Endothelial cell of hepatic sinusoid (primary cell): ENCODE measurements at regions not wholly inside any gene's neighbourhood (a gene's known extent, or its start where the extent isn't known, plus 50 kb on each side); places are given as distances from the start of the nearest gene placed in this dataset.

Source experiments
- in situ Hi-C: cut with HindIII; loops from 2 replicates; pipeline ENCODE4 v1.10.0; 2017; ENCODE audit warnings: low sequenced_read_pairs

DNA sequence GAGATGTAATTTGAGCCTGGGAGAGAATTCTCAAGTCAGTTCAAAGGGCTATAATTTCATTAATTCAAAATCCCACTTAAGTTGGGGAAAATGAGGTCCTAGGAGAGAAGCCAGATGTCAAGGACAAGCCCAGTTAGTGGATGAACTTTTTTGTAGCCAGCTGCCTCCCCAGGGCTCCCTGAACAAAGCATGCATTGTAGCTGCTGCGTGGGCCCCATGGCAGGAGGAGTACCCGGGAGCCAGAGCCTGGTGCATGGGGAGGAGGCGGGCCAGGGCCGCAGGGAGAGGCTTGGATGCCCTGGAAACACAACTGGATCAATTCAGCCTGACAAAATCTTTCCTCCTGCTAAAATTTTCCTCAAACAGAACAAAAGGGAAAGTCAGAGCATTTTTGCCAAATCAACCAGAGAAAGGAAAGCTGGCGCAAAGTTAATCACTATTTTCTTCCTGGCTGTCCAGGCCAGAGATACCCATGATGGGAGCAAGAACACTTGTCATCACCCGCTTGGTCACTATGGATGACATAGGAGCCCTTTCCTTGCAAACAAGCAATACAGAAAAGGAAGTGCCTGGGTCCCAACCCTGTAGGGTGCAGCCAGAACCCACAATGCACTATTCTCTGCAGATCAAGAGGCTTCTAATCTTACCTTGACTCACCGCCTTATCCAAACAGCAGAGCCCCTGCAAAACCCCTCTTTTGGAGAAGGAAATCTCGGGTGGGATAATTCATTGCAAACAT, 248.1 kb upstream of the RAB4A start:
- in situ Hi-C loops, result no loop called here

DNA sequence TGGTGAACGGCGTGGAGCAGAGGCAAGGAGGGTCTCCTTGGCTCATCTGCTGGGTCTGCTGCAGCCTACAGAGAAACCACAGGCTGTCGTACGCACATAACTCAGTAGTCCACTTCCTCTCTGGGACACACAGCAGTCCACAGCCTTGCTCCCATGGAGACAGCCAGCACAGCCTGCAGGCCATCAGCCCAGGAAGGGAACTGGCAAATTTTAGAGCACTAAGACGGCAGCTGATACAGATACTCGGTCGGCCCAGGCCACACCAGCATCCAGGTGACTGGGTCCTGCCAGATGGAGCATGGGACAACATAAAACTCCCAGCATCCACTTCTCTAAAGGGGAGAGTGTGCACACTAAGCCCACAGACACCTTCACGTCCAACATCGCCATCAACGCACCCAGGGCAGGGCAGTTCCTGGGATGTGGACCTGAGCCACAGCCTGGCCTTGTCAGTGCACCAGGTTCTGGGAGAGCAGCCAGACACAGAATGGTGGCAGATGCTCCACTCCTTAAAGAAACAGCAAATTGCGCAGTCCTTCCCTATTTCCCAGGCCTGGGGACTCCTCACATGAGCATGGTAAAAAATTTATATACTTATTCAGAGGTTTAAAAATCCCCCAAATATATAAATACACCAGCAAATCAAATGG, 247.1 kb upstream of the RAB4A start:
- in situ Hi-C loops, result no loop called here

DNA sequence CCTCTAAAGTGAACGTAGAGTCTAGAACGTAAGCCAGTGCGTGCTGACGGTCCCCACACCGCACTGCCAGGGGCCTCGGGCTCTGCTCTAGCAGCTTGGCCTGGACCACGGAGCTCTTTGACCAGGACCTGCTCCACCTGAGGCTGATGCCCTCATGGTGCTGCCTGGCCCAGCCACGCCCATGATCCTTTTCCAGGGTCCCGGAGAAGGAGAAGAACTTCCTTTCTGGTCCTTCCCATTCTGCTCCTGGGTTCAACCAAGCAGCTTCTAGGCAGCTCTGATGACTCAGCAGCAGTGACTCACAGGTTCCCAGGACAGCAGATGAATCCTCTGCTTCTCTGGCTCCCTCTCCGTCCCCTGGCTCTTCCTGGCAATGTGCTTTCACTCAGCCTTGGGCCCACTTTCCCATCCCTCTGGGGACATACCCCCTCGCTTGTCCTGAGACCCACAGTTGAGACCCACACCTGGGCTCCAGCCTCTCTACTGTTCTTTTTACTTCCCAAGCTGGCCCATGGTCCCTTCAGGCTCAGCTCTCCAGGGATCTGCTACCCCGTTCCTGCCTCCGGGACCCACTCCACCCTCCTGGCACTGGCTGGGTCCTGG, 246.3 kb upstream of the RAB4A start:
- in situ Hi-C loops, result loop anchor here (5.0 kb wide), 2 partner anchors 48 to 327 kb away; no protein-coding TSS in a partner anchor

DNA sequence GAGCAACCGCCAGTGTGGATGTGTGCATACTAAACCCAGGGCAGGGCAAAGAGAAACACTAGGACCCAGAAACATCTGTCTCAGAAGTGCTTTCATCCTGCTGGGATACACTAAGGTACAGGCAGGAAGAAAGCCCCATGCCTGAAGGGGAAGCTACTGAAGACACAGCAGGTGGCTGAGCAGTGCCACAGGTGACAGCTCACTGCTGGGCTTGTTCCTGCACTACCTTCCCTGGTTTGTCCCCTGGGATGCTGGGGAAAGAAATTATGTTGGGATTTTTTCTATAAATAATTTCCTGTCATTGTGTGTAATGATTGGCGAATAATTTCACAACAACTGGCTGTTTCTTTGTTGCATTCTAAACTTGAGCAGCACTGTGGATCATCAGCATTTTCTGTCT, 245.3 kb upstream of the RAB4A start:
- in situ Hi-C loops, result loop anchor here (5.0 kb wide), 2 partner anchors 47 to 328 kb away; no protein-coding TSS in a partner anchor

DNA sequence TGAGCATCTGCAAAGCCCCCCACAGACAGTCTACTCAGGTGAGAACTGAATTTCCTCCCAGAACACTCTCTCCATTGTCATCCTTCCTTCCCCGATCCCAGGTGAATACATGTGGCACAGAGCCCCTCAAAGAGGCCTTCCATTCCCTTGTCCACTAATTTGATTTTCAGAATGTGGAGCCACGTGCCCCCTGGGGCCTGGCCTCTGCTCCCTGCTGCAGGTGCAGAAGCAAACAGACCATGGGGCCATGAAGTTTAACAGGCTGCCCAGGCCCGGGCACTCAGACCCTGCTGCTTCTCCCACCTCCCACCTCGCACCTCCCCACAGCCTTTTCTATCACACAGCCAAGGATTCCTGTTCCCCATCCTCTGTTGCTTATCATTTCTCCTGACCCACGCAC, 243.8 kb upstream of the RAB4A start:
- in situ Hi-C loops, result loop anchor here (5.0 kb wide), 2 partner anchors 45 to 330 kb away; no protein-coding TSS in a partner anchor

DNA sequence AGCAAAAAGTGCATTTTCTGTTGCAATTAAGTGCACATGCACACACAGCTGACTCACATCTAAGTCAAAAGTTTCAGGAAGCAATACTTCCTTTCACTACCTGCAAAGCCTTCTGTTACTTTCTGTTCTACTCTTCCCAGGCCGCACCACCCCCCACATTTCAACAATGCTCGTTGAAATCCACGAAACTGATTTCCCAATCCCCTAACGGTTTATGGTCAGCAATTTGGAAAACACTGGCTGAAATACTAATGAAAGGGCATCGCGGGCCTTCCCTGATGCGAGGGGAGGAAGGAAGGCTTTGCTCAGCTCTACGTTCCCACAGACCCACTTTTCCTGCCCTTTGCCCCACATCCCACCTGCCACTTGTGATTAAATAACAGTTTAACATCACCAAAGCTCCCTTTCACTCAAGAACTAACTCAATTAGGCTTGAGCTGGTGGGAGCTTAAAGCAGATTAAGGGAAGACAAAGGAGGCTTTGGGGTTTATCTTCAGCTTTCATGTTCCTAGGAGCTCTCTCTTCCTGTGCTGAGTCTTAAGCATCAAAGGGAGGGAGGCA, 243.2 kb upstream of the RAB4A start:
- in situ Hi-C loops, result loop anchor here (5.0 kb wide), 2 partner anchors 45 to 330 kb away; no protein-coding TSS in a partner anchor

DNA sequence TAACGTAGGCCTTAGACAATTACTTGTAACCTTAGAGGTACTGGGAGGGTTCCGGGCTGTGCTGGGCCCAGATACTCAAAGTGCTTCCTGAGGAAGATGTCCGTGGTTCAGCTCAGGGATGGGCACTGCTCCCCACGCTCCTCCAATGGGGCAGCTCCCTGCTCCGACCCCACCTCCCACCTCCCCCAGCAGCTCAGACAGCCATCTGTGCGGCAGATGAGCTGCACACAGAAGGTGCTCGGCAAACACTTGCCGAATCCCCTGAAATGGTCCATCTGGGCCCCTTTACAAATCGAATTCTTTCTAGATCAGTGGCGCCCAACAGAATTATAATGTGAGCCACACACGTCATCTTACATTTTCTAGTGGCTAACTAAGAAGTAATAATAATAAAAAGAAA, 242.4 kb upstream of the RAB4A start:
- in situ Hi-C loops, result loop anchor here (5.0 kb wide), 2 partner anchors 44 to 331 kb away; no protein-coding TSS in a partner anchor

DNA sequence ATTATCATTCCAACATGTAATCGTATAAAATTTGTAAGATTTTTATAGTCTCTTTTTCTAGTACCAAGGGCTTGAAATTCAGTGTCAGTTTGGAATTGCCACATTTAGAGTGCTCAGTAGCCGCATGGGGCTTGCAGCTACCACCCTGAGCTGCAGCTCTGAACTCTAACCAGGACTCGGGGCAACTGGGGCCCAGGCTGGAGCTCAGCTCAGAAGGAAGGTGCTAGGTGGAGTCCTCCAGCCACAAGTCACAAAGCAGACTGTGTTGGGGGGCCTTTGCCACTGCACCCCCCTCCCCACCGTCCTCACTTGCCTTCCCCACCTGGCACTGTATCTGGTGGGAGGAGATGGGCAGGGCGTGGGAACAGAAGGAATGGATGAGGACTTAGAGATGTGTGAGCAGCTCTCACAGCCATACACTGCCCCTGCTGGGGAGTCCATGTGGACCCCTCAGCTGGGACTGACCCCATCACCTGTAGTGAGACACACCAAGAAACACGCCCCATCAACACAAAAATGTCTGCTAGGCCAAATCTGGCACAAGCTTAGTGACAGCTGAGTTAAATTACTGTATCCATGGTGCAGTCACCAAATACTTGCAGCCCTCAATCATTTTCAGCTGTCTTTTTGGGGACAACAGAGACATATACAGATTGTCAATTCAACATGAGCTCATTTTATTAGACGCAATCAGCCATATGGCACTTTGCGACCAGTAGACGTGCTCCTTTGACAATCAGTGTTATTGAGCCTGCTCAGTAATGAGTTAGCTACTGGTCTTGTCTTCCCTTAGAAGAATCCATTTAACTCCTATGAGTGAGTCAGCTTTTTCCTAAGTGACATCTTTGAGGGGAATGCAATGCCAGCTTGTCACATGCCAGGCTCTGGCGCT, 241.7 kb upstream of the RAB4A start:
- in situ Hi-C loops, result loop anchor here (5.0 kb wide), 2 partner anchors 43 to 332 kb away; no protein-coding TSS in a partner anchor

DNA sequence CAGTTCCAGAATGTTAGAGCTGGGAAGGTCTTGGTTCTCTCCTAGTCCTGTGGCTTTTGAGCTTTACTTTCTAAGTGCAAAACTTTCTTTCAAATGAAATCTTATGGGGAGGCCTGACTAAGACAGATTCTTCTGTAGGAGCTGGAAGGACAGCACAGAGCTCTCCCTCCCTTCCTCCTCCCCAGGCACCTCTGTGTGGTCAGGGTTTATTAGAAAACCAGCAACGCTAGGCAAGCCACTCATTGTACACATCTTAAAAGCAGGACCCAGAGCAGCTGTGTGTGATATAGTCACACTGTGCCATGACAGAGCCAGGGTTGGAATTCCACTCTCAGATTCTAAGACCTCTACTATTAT, 241.1 kb upstream of the RAB4A start:
- in situ Hi-C loops, result loop anchor here (5.0 kb wide), 2 partner anchors 42 to 333 kb away; no protein-coding TSS in a partner anchor

DNA sequence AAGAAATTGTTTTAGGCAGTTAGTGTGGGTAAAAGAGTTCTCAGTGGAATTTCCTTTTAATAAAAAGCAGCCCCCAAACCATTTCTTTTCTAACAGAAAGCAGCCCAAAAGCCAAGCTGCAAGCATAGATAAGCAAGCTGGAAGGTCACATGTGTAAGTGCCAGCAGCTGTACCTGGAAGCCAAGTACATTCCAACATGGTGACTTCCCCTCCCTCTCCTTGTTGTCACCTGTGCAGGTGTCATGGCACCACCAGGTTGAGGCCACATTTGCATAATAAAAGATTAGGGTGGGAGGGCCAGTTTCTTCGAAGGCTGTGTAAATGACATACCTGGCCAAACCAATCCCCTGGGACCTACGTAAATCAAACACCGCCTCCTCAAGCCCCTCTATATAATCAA, 240.3 kb upstream of the RAB4A start:
- in situ Hi-C loops, result no loop called here

DNA sequence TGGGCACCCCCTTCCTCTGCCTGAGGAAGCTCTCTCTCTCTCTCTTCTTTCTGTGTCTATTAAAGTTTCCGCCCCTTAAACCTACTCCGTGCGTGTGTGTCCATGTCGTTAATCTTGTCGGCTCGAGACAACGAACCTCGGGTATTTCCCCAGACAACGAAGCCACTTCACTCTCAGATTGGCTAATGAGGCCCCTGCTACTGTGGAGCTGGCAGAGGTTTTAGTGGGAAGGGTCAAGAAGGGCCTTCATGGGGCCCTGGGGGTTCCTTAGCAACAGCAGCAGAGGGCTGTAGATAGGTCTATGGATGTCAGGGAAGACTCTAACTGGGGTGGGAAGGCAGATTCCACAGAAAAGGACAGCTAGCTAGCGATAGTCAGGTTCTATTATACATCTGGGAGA, 239.8 kb upstream of the RAB4A start:
- in situ Hi-C loops, result no loop called here

DNA sequence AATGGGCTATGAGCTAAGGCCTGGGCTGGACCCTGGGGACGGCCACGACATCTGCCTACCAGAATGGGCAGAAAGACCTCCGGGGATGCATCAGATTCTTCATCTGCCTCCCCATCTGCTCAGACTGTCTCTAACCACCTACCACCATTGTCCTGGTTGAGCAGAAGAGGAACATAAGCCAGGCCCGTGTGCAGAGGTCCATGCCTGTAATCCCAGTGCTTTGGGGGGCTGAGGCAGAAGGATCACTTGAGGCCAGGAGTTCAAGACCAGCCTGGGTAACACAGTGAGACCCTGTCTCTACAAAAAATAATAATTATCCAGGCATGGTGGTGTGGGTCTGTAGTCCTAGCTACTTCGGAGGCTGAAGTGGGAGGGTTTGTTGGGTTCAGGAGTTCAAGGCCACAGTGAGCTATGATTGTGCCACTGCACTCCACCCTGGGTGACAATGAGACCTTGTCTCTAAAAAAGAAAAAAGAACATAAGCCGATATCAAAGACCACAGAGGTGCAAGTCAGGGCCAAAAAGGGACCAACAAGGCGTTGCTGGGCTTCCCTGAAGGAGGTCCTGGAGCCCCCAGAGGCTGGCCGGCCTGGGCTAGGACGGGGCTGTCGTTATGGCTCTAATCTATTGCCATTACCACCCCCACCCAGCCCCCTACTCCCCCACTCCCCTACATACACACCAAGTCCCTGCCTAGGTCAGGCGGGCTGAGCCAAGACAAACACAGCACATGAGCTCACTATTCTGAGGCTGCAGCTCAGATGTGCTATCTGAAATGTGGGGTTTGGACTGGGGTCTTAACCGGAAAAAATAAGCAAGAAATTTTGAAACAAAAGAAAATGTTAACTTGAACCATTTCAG, 239.2 kb upstream of the RAB4A start:
- in situ Hi-C loops, result no loop called here

DNA sequence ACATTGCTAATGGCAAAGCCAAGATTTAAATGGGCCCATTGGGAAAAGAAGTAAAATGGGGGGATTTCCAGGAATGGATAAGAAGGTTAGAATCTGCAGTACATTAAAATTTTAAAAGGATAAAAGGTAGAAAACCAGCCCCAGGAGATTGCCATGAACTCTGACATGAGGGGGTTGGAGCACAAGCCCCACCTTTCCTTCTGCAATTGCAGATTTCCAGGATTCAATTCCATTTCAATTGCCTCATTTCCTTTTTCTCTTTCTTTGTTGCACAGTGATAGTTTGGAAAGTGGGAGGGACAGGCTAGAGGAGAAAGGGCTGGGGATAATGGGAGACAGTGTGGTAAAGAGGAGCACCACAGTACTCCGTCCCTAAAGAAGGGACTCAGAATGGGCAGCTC, 238.5 kb upstream of the RAB4A start:
- in situ Hi-C loops, result no loop called here

DNA sequence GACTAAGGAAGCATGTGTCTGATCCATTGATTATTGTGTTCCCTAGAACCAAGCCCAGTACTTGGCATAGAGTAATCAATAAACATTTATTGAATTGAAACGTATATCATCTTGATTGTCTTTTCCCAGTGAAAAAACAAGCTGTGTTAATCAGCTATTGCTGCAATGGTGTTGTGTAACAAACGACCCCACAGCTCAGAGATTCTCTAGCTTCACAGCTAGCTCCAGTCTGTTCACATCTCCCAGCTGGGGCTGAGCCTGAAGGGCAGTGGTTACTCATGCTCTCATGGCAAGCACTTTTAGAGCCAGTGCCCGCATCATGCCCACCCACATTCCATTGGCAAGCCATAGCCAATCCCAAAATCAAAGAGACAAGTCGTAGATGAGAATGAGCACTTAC, 237.4 kb upstream of the RAB4A start:
- in situ Hi-C loops, result no loop called here

DNA sequence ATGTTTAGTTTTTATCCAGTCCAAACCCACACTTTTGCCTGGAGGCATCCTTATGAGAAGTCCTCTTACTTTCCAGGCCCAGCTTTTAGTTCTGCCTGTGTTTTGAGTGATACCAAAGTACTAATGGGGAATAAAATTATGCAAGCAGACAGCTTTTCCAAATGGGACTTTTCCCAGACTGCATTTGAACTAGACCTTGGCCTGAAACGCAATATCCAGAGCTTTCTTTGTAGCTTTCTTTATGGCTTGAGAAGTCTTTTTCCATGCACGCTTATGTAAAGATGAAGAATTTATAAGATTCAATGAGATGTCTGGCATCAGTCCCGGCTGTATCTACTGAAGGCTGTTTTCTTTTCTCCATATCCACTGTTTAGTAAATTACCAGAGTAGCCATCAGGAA, 236.6 kb upstream of the RAB4A start:
- in situ Hi-C loops, result no loop called here

DNA sequence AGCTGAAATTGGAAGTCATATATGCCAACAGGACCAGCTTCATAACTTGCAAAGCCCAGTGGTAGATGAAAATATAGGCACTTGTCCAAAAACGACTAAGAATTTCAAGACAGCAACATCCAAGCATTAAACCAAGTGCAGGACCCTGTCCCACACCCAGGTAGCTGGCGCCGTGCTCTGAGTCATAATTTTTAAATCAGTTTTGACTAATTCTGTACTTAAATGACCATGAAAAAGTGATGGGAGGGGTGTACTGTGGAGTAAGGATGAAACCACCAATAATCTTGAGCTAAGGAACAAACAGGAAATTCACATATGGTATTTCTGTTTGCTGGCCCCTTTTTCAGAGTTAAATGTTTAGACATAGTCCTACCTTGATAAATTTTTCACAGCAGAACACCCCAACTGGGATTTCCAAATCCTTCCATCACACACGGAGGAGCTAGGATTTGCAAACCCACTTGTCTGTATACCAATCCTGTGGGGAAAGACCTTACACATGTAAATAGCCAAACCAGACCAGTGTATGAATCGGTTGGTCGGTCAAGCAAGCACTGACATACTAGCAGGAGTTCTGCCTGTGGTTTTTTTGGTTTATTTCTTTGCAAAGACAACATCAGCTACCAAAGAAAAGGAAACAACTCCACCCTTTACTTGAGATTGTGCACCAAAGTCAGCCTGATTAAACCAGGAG, 235.7 kb upstream of the RAB4A start:
- in situ Hi-C loops, result no loop called here

DNA sequence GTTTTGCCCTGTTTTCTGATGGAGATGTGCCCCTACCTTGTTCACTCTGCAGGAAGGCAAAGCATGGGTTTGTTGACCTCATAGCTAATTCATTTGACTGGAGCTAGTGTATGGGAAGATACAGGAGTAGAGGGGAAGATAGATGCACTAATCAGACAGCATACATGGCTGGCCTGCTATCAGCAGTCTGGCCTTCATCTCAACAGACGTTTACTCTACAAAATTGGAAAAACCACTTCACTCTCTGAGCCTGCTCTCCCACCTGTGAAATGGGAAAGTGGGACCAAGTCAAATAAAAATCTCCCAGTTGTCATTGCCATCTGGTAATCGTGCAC, 235.2 kb upstream of the RAB4A start:
- in situ Hi-C loops, result no loop called here

DNA sequence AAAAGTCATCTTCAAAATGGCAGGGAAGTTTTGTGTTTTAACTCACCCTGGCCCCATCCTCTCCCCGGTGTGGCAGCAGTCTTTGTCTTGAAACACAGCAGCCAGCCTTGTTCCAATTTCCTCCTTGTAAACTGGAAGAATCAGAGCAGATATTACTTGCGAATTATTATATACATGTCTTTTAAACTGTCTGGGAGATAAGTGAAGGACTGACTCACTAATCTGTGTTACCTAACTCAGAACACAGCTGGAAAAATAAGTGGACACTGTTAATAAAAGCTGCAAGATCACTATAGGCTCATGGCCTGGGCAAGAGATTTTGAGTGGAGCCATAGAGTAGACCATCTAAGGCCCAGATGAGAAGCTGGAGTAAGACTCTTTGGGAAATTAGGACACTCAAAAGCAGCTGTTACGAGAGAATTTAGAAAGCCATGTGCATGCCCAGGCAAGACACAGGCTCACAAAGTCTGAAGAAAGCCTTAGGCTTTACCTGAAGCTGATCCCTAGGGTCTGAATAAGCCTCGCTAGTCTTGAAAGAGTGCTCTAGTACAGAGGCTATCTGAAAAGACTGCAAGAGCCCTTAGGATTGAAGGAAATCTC, 233.0 kb upstream of the RAB4A start:
- in situ Hi-C loops, result no loop called here
